ENCODE measurements at regions not wholly inside any gene's neighbourhood (a gene's known extent, or its start where the extent isn't known, plus 50 kb on each side); places are given as distances from the start of the nearest gene placed in this dataset.
"Not testable (repeated sequence)": the region's sequence is repeated elsewhere in the genome, so short reads cannot be mapped to it uniquely, and the experiment has no call there.

- no peak for FAIRE-seq
Measured at GRCh38 chr5:82537687-82538306, 259.6 kb upstream of the RPS23 start.

GRCh38 chr5:82534986-82535385, 256.8 kb upstream of the RPS23 start:
- FAIRE-seq: no peak

GRCh38 chr5:82532075-82532474, 253.9 kb upstream of the RPS23 start:
- not testable (repeated sequence) for FAIRE-seq

GRCh38 chr5:82526540-82526939, 248.4 kb upstream of the RPS23 start:
- no peak for FAIRE-seq

- no peak for FAIRE-seq
Measured at GRCh38 chr5:82525626-82526025, 247.5 kb upstream of the RPS23 start.

GRCh38 chr5:82523633-82524032, 245.5 kb upstream of the RPS23 start:
- FAIRE-seq: no peak

GRCh38 chr5:82522897-82523296, 244.7 kb upstream of the RPS23 start:
- no peak for FAIRE-seq

GRCh38 chr5:82521431-82522051, 243.4 kb upstream of the RPS23 start:
- FAIRE-seq: no peak

GRCh38 chr5:82519558-82519957, 241.4 kb upstream of the RPS23 start:
- FAIRE-seq: no peak

- FAIRE-seq: no peak
Measured at GRCh38 chr5:82517544-82518075, 239.5 kb upstream of the RPS23 start.

- no peak for FAIRE-seq
Measured at GRCh38 chr5:82513738-82514137, 235.6 kb upstream of the RPS23 start.

GRCh38 chr5:82512025-82512424, 233.9 kb upstream of the RPS23 start:
- FAIRE-seq: no peak

GRCh38 chr5:82511134-82511533, 233.0 kb upstream of the RPS23 start:
- no peak for FAIRE-seq

GRCh38 chr5:82509762-82510161, 231.6 kb upstream of the RPS23 start:
- no peak for FAIRE-seq

GRCh38 chr5:82506390-82506789, 228.2 kb upstream of the RPS23 start:
- FAIRE-seq: not testable (repeated sequence)

GRCh38 chr5:82499725-82500244, 221.6 kb upstream of the RPS23 start:
- FAIRE-seq: no peak

GRCh38 chr5:82497242-82497641, 219.1 kb upstream of the RPS23 start:
- FAIRE-seq: peak; percentile 37

GRCh38 chr5:82494942-82495341, 216.8 kb upstream of the RPS23 start:
- no peak for FAIRE-seq

- no peak for FAIRE-seq
Measured at GRCh38 chr5:82493221-82493620, 215.1 kb upstream of the RPS23 start.

- no peak for FAIRE-seq
Measured at GRCh38 chr5:82491397-82491796, 213.2 kb upstream of the RPS23 start.

- FAIRE-seq: no peak
Measured at GRCh38 chr5:82489683-82490082, 211.5 kb upstream of the RPS23 start.

GRCh38 chr5:82487131-82487530, 209.0 kb upstream of the RPS23 start:
- FAIRE-seq: no peak

- FAIRE-seq: no peak
Measured at GRCh38 chr5:82480331-82480730, 202.2 kb upstream of the RPS23 start.

GRCh38 chr5:82476155-82476554, 198.0 kb upstream of the RPS23 start:
- no peak for FAIRE-seq

Data from endometrium (tissue), 2 donors.